NCI-H187 (cell line): ENCODE measurements at regions not wholly inside any gene's neighbourhood (a gene's known extent, or its start where the extent isn't known, plus 50 kb on each side); places are given as distances from the start of the nearest gene placed in this dataset.

Experiments used
- DNase-seq, 2 experiments: peaks; one replicate each; lab custom pipeline; 2025; lab: John Stamatoyannopoulos, UW

GRCh38 chr3:57009802-57010201 lies 50.7 kb upstream of the SPATA12 start:
- no peak for DNase-seq

GRCh38 chr3:57009367-57009766 lies 51.1 kb upstream of the SPATA12 start:
- DNase-seq = no peak

GRCh38 chr3:57007521-57008460 lies 52.7 kb upstream of the SPATA12 start:
- no peak for DNase-seq

DNA sequence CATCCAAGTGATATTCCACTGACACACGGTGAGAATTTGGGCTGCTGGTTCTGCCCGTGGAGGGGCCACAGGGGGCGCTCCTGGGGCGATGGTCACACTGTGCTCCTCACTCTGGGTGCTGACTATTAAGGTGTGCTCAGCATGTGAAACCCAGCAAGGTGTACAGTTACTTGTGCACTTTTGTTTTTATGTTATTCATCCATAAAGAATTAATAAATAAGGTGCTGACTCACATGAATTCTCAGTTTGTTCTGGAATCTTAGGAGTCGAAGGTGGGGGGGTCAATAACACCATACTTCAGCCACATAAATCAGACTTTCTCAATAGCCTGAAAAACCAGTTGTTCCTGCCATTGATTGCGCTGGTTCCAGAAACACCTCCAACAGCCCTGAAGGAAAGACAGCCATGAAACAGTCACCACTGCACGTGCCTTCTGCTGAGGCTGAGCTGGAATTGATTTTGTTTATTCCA lies 53.5 kb upstream of the SPATA12 start:
- no peak for DNase-seq

- peak; percentile 50 to 82 for DNase-seq
These were observed 54.2 kb upstream of the SPATA12 start for GRCh38 chr3:57006179-57006657.

- no peak for DNase-seq
These were observed 56.2 kb upstream of the SPATA12 start for GRCh38 chr3:57004229-57004628.

GRCh38 chr3:57003676-57004075 lies 56.8 kb upstream of the SPATA12 start:
- DNase-seq = no peak

GRCh38 chr3:57001356-57001755 lies 59.1 kb upstream of the SPATA12 start:
- DNase-seq = no peak

DNA sequence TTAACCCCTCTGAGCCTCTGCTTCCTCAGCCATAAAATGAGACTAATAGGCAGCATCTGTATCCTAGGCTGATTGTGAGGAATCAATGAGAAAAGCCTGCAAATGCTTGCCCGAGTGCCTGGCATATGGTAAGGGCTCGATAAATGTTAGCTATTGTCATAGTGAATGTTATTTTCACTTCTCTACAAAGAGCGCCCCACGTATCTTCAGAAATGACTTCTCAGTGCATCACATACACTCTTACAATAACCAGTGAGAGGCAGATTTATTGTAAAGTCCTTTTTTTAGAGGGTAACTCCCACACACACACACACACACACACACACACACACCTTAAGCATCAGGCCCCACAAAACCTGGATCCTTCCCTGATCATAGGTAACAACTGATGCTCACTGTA lies 60.5 kb upstream of the SPATA12 start:
- DNase-seq = no peak

DNA sequence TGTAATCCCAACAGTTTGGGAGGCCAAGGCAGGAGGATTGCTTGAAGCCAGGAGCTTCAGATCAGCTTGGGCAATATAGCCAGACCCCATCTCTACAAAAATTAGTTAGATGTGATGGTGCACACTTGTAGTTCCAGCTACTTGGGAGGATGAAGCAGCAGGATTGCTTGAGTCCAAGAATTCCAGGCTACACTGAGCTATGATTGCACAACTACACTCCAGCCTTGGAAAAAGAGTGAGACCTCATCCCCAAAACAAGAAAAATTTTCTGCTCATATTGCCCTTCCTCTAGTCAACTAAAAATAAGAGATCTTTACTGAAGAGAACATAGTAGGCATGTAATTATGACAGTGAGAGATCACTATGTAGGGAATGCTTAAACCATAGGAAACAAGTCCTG lies 60.9 kb upstream of the SPATA12 start:
- no peak for DNase-seq

GRCh38 chr3:56998076-56998529 lies 62.4 kb upstream of the SPATA12 start:
- no peak for DNase-seq

DNA sequence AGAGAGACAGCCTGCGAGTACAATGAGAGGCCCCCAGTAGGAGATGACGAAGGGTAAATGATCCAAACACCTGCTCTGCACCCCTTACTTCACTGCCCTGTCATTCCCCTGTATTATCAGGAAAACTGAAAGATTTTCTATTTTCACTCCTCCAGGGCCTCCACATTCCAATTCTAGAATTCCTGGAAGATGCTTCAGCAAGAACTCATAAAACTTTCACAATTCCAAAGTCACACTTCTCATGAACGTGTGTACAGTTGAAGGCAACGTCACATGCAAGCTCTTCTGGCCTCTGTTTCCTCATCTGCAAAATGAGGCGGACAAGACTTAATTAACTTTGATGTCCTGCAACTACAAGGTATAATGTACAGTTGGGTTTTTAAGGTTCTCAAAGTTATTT lies 62.8 kb upstream of the SPATA12 start:
- no peak for DNase-seq

DNA sequence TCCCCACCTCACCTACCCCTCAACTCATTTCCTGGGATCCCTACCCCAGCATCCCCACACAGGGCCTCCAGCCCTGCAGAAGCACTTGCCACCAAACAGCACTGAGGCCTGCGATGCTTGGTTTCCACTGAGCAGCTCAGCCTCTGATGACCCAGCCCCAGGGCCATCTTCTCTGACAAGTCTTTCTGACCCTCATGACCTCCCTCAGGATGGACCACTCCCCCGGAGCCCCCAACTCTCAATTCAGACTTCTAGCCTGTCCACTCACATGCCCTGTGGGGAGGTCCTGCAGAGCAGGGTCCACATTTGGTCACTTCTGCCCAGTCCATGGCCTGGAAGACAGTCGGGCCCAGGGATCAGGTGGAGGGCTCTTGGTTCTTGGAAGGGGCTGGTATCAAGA lies 63.4 kb upstream of the SPATA12 start:
- DNase-seq = no peak

- DNase-seq = no peak
These were observed 66.1 kb upstream of the SPATA12 start for GRCh38 chr3:56994391-56994790.

DNA sequence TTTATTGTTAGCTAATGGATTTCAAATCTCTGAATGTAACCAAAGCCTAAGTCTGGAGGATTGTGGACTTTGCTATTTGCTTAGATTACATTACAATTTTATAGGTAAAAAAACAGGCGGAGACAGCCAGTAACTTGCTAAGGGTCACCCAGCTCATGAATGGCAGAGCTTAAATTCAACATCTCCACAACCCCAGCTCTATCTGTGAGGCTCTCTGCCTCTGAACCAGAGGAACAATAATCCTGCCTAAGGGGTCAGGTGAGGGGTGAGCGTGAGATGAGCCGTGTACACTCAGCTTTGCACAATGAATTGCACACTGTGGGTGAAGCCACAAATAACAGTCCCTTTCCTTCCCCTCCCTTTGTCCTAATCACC lies 69.8 kb upstream of the SPATA12 start:
- no peak for DNase-seq

DNA sequence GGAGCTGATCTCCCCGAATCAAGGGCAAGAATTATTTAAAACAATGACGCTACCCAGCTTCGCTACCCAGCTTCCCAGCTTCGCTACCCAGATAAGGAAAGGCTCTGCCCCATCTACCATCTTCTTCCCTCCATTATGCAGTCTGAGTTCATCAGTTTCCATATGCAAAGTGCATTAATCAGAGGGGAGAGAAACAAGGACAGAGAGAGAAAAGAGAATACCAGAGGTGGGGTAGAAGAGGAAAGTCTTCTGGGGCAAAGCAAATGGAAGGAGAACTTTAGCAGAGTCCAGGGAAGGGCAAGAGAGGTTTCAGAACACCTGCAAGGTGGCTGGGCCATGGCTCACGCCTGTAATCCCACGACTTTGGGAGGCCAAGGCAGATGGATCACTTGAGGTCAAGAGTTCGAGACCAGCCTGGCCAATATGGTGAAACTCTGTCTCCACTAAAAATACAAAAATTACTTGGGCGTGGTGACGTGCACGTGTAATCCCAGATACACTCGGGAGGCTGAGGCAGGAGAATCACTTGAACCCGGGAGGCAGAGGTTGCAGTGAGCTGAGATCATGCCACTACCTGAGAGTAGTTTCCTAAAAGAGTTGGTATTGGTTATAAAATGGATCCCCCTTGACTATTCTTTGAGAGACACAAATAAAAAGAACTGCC lies 70.4 kb upstream of the SPATA12 start:
- no peak for DNase-seq

DNA sequence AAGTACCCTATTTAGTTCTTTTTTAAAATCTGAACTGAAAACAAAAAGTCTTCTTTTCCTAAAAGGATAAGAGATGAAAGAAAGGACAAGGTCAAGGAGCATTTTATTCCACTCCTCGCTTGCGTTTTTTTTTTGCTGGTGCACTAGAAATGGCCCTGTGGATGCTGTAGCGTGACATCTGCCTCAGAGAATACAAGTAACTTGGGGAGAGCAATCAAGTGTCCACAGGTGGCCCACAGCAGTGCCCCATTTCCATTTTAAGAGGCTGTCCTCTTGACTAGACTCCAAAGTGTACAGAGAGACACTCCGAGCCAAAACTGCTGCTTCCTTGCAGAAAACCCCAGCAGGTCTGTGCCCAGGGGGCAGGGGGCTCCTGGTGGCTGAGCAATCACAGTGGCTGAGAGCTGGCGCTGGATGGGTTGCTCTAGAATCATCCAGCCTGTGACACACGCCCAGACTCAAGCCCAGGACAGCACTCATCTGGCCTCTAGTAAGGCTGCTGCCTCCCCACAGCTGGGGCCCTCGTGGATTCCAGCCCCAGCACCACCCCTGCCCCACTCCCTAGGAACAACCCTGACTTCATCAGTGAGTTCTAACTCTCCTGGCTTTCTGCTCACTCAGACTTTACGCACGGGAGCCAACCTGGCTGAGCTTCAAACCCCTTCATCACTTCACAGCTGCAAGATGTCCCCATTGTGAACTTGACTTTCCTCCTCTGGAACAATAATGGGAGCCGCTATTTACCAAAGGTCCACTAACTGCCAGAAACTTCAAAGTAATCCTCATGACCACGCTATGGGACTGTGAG lies 71.1 kb upstream of the SPATA12 start:
- no peak for DNase-seq

DNA sequence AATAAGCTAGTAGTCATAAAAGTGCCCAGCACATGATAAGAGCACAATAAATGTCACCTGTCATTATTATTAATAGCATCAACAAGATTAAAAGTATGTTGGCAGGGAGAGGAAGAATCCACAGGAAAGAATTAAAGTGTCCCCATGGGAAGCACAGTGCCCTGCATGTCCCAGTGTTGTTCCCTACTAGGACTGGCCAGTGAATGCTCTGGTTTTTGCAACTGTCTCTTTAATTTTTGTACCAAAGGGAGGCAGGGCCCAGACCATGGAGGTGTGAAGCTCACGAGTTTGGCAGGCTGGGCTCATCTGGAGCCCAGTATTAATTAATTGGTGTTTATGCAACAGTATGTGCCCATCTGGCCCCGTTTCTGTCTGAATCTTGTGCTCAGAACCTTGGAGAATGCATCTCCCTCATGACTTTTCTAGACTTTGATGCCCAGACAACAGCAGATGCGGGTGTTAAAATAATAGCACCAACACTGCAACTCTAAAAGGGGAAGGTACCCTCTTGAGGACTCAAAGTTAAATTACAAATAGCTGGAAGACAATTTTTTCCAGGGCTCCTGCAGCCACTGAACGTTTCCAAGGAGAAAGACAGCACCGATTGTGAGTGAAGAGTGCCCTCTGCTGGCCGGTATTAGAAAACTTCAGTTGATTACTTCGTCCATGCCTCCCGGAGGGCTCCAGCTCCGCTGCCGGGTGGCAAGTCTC lies 71.9 kb upstream of the SPATA12 start:
- DNase-seq = peak; percentile 50 to 57

- no peak for DNase-seq
These were observed 73.1 kb upstream of the SPATA12 start for GRCh38 chr3:56987238-56987895.

DNA sequence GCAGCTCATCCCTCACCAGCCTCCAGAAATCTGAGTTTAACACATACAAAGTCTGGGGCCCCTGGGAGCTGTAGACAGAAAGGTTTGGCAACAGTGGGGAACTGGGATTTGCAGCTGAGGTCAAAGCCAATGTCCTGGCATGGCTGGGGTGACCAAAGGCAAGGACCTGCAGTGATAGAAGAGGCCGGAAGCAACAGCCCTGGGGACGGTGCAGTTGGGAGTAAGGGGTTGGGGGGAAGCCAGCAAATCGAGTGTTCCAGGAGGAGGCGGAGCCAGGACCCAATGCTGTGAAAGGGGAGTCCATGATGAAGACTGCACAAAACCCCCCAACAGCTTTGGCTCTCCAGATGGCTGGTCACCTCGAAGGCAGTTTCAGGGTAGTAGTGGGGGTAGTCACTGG lies 74.1 kb upstream of the SPATA12 start:
- DNase-seq = no peak

- no peak for DNase-seq
These were observed 74.6 kb upstream of the SPATA12 start for GRCh38 chr3:56985878-56986277.
